GM21717 (cell line): ENCODE measurements at regions not wholly inside any gene's neighbourhood (a gene's known extent, or its start where the extent isn't known, plus 50 kb on each side); places are given as distances from the start of the nearest gene placed in this dataset.

Experiments
- ATAC-seq: cut with Tn5 transposase; IDR thresholded peaks from one replicate; pipeline ENCODE4 v1.9.1; 2021; ENCODE audit warnings: mild to moderate bottlenecking, moderate library complexity; ENCODE audit not compliant: unreplicated experiment

- ATAC-seq = no peak
These were observed 426.2 kb downstream of the RIT2 start for GRCh38 chr18:42689310-42689709.
